HAP-1 (cell line): ENCODE measurements at regions not wholly inside any gene's neighbourhood (a gene's known extent, or its start where the extent isn't known, plus 50 kb on each side); places are given as distances from the start of the nearest gene placed in this dataset.
"Not testable (repeated sequence)": the region's sequence is repeated elsewhere in the genome, so short reads cannot be mapped to it uniquely, and the experiment has no call there.

ENCODE experiments used
- DNase-seq, 2 experiments: peaks; one replicate each; pipeline ENCODE4 v3.0.0-alpha.2; 2016 to 2020; ENCODE audit warnings: low spot score in 2 of 2
- H3K27me3 ChIP-seq: fragments of 250-450 bp; sonication (Bioruptor Pico); 2 replicates; pipeline ENCODE4 v1.5.1; 2020; ENCODE audit warnings: low read depth, mild to moderate bottlenecking, moderate library complexity
- H3K36me3 ChIP-seq: fragments of 250-450 bp; sonication (Bioruptor Pico); replicated peaks from 2 replicates; pipeline ENCODE4 v1.5.1; 2020; ENCODE audit warnings: mild to moderate bottlenecking
- H3K4me1 ChIP-seq: fragments of 250-450 bp; sonication (Bioruptor Pico); 2 replicates; pipeline ENCODE4 v1.5.1; 2020; ENCODE audit warnings: mild to moderate bottlenecking
- H3K4me3 ChIP-seq: fragments of 250-450 bp; sonication (Bioruptor Pico); 2 replicates; pipeline ENCODE4 v1.5.1; 2020; ENCODE audit warnings: mild to moderate bottlenecking, moderate library complexity
- H3K9me3 ChIP-seq: fragments of 250-450 bp; sonication (Bioruptor Pico); 2 replicates; pipeline ENCODE4 v1.5.1; 2020; ENCODE audit warnings: mild to moderate bottlenecking, moderate library complexity
- in situ Hi-C: fragments of 300-500 bp; cut with MboI; formaldehyde crosslinking; loops from 3 replicates; pipeline ENCODE4 v1.14.3; 2020; ENCODE audit warnings: low sequenced_read_pairs, inconsistent platforms, mixed read lengths

DNA sequence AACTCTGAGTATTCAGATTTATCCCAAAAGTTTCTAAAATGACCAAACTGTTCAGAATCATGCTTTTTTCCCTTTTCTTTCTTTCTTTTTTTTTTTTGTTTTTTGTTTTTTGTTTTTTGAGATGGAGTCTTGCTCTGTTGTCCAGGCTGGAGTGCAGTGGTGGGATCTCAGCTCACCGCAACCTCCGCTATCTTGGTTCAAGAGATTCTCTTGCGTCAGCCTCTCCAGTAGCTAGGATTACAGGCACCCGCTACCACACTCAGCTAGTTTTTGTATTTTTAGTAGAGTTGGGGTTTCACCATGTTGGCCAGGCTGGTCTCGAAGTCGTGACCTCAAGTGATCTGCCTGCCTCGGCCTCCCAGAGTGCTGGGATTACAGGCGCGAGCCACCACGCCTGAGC lies 219.2 kb upstream of the ZNF184 start:
- H3K9me3 ChIP-seq, H3K27me3 ChIP-seq, H3K36me3 ChIP-seq, H3K4me1 ChIP-seq, H3K4me3 ChIP-seq, DNase-seq, in situ Hi-C loops: not testable (repeated sequence)

DNA sequence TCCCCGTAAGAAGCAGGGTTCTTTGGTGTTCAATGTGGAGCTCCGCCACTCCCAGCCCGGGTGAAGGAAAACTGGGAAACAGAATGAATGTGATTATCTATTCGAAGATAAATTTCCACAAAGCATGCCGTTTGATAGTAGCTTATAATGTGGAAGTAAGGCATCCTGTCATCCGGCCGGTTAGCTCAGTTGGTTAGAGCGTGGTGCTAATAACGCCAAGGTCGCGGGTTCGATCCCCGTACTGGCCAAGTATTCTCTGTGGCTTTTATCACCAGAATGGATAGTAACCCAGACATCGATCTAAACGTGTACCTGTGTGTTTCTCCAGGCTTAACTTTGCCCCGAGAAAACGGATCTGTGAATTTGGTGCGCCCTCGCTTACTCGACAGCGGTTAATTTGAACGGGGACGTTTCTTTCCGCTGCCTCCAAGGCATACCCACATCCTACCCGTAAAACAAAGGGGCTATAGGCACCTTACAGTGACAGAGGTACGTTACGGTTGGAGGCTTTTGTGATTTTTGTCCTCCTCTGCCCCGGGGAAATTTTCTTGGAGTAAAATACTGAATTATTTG lies 215.2 kb upstream of the ZNF184 start:
- Histone ChIP-seq H3K9me3 (no peaks in the 10 kb centered on the region), H3K36me3 (no peaks in the 10 kb centered on the region), H3K4me3 (peak overlapping the region; percentile 61), H3K4me1 (peaks cover 4% of the 10 kb centered on the region), H3K27me3 (no peaks in the 10 kb centered on the region)
- in situ Hi-C loops = no loop called here
- peak; percentile 86 to 94 for DNase-seq

DNA sequence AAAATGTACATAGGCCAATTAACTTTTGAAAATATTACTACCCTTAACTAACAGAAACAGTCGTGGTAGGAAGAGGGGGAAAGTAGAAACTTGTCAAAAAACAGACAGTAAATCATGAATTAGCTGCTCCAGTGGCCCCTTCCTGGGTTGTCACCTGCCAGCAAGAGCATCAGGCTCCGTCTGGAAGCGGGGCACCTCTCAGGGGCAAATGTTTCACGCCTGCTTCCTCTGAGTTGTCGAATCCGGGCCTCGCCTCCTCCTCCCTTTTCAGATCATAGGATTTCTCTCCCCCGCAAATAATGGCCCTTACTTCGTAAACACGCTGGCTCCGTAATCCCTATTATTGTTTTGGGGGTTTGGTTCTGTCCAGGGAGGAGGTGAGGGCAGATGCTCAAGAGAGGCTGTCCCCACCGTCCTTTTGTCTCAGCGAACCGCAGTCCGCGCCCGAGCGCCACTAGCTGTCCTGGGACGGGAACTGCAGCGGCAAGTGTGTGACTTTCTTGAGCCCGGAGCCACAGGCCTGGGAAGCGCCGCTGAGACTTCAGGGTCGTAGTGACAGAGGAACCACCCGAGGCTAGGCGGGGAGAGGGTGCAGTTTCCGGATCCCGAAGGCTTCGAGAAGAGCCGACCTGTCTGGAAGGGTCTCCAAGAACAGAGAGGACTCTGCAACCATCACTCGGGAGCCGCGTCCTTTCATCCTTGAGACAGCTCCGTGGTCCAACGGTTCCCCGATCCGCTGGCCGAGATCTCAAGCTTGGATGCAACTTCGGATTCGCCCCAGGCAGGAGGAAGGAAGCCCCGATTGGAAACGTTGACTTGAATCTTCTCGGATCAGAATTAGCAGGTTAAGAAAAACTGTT lies 214.5 kb upstream of the ZNF184 start:
- H3K27me3 ChIP-seq = no peaks in the 10 kb centered on the region
- H3K36me3 ChIP-seq = no peaks in the 10 kb centered on the region
- peak; percentile 81 to 91 for DNase-seq
- peak overlapping the region; percentile 61 for H3K4me3 ChIP-seq
- no peaks in the 10 kb centered on the region for H3K9me3 ChIP-seq
- H3K4me1 ChIP-seq = peaks cover 4% of the 10 kb centered on the region
- in situ Hi-C loops = no loop called here

DNA sequence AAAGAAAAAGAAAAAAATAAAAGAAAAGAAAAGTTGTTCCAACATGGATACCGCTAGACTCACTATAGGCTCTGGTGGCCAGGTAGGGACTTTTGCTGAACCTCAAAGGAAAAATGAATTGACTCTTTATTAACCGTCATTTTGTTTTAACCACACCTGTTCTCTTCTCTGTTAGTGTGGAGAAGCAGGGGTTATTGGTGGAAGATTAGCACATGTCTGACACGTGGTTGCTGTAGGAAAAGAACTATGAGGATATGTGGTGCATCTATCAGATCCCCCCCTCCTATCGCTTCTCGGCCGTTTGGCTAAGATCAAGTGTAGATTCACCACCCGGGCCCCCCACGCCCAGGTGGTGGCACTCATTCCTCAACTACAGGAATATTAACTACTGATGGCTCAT lies 212.4 kb upstream of the ZNF184 start:
- DNase-seq = no peak
- H3K4me1 ChIP-seq = peaks cover 4% of the 10 kb centered on the region
- H3K9me3 ChIP-seq = no peaks in the 10 kb centered on the region
- H3K36me3 ChIP-seq = no peaks in the 10 kb centered on the region
- H3K27me3 ChIP-seq = no peaks in the 10 kb centered on the region
- in situ Hi-C loops = no loop called here
- no peak overlapping the region for H3K4me3 ChIP-seq

DNA sequence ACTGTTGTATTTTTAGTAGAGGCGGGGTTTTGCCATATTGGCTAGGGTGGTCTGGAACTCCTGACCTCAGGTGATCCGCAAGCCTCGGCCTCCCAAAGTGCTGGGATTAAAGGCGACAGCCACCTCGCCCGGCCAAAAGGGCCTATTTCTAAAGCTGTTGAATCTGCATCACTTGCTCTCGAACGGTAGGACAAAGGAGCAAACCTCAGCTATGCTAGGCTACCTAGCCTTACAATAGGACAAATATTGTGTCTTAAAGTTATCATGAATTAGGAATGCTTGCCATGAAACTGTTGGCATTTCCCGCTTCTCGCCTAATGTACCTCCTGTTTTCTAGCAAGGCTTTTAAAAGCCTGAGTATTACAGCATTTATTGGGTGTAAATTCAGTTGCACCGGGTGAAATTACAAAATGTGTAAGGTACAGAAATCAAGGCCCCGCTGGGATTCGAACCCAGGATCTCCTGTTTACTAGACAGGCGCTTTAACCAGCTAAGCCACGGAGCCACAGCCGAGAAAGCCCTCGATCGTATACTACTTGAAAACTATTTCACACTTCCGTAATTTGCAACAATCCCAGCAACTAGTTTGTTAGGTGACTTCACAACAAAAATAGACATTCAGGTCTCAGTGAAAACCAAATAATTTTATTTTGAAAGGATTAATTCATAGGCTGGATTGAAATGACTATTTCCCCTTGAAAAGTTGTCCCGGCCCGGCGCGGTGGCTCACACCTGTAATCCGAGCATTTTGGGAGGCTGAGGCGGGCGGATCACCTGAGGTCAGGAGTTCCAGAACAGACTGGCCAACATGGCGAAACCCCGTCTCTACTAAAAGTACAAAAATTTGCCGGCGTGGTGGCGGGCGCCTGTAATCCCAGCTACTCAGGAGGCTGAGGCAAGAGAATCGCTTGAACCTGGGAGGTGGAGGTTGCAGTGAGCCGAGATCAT lies 211.6 kb upstream of the ZNF184 start:
- H3K9me3 ChIP-seq = no peaks in the 10 kb centered on the region
- in situ Hi-C loops = no loop called here
- peaks cover 4% of the 10 kb centered on the region for H3K4me1 ChIP-seq
- peak; percentile 89 to 91 for DNase-seq
- H3K4me3 ChIP-seq = peak overlapping the region; percentile 18; the same call in 1 of the 2 replicates
- no peaks in the 10 kb centered on the region for H3K27me3 ChIP-seq
- H3K36me3 ChIP-seq = no peaks in the 10 kb centered on the region

DNA sequence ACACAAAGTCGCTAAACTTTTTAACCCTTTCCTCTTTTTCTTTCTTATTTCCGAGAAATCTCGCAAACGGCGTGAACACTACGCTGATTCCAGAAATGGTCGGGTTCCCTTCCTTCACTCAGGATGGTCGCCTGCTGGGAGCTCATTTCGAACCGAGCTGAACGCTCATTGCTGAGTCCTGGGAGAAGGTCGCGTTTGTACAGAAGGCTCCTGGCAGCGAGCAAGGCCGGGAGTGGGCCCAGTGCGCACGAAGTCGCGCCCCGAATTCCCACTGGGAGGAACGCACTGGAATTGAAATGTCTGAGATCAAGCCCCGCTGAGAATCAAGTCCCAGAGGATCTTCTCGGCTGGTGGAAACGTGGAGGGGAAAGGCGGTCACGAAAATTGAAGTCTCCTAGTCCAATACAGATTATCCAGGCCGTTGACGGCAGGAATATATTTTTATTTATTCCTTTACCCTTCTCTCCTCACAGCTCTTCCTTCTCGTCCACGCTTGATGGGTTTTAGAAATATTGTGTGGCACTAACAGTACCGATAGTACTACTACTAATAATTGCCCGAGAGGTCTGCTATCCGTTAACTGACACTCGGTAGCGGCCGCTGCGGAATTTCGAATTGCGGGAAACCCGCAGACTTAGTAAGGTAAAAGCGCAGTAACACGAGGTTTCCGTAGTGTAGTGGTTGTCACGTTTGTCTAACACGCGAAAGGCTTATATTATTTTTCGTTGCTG lies 207.2 kb upstream of the ZNF184 start:
- Histone ChIP-seq H3K27me3 (no peaks in the 10 kb centered on the region), H3K4me3 (no peak overlapping the region), H3K36me3 (no peaks in the 10 kb centered on the region), H3K9me3 (no peaks in the 10 kb centered on the region), H3K4me1 (no peaks in the 10 kb centered on the region; the same call in 1 of the 2 replicates)
- DNase-seq = no peak
- in situ Hi-C loops = no loop called here

DNA sequence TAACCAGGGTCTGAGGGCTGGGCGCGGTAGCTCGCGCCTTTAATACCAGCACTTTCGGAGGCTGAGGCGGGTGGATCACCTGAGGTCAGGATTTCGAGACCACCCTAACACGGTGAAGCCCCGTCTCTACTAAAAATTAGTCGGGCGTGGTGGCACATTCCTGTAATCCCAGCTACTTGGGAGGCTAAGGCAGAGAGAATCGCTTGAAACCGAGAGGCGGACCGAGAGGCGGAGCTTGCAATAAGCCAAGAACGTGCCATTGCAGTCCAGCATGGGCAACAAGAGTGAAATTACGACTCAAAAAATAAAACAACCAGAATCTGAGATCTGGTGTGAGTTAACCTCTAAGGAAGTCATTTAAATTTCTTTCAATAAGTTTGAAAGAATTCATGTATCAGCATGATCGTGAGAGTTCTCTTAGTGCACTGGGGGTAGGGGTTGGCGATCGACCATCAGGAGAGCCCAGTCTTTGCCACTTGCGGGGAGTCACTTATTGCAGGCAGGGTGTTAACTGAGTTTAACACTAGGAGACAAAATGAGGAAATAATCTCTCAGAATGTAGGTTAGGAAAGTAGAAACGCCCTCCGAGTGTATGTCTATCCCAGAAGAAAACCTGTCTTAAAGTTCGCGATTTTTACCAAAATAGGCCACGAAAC lies 206.5 kb upstream of the ZNF184 start:
- Histone ChIP-seq H3K27me3 (no peaks in the 10 kb centered on the region), H3K9me3 (no peaks in the 10 kb centered on the region), H3K4me1 (no peaks in the 10 kb centered on the region; the same call in 1 of the 2 replicates), H3K4me3 (no peak overlapping the region), H3K36me3 (no peaks in the 10 kb centered on the region)
- no peak for DNase-seq
- in situ Hi-C loops = no loop called here

DNA sequence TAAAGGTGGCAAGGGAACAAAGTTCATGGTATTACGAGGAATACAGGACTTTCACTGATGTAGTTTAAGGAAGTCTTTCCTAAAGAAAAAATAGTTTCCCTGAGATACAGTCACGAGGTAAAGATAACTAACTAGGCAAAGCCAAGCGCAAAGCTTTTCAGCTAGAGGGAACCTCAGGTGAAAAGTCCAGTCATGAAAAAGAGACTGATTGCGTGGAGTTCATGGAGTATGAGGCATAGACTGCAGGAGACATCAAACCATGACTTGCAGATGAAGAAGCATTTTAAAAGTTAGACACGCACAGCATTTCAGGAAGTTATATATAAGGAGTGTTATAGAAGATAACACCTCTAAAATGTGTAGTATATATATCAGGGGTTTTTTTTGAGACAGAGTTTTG lies 205.6 kb upstream of the ZNF184 start:
- H3K36me3 ChIP-seq = no peaks in the 10 kb centered on the region
- H3K9me3 ChIP-seq = no peaks in the 10 kb centered on the region
- DNase-seq = no peak
- no peak overlapping the region for H3K4me3 ChIP-seq
- no peaks in the 10 kb centered on the region; the same call in 1 of the 2 replicates for H3K4me1 ChIP-seq
- in situ Hi-C loops = no loop called here
- no peaks in the 10 kb centered on the region for H3K27me3 ChIP-seq

DNA sequence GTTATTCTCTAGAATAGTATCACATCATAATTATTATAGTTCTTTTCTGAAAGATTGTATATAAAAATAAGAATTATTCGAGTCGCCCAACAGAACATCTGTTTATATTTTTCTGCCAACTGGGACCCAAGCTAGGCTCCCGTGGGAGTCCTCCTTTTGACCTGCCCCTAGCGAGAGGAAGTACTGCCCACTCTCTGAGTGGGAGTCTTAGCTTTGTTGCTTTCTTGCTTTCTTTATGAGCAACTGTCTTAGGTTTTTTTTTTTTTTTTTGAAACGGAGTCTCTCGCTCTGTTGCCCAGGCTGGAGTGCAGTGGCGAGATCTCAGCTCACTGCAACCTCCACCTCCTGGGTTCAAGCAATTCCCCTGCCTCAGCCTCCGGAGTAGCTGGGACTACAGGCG lies 202.0 kb upstream of the ZNF184 start:
- in situ Hi-C loops = no loop called here
- Histone ChIP-seq H3K27me3 (no peaks in the 10 kb centered on the region), H3K36me3 (no peaks in the 10 kb centered on the region), H3K9me3 (no peaks in the 10 kb centered on the region), H3K4me1 (no peaks in the 10 kb centered on the region), H3K4me3 (no peak overlapping the region)
- DNase-seq = no peak

DNA sequence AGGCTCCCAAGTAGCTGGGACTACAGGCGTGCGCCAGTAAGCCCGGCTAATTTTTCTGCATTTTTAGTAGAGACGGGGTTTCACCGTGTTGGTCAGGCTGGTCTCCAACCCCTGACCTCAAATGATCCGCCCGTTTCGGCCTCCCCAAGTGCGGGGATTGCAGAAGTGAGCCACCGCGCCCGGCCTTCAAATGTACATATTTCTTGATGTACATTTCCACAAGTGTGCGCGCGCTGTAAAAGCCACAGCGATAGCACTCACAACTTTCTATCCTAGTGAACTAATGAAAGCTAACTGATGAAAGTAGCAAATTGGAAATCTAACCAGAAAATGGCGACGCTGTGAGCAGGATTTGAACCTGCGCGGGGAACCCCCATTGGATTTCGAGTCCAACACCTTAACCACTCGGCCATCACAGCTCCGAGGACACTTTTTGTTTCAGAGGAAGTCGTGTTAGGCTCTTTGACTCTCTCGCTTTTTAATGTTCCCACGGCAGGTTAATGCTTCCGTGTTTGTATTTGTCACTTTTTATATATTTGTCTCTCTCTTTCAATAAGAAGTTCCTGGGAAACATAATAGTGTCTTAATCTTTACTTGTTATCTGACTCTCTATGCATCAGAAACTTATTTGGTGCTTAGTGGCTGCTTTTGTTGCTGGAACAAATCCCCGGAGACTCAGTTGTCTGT lies 199.4 kb upstream of the ZNF184 start:
- Histone ChIP-seq H3K27me3 (no peaks in the 10 kb centered on the region), H3K4me1 (no peaks in the 10 kb centered on the region), H3K9me3 (no peaks in the 10 kb centered on the region), H3K4me3 (peak overlapping the region; percentile 24), H3K36me3 (no peaks in the 10 kb centered on the region)
- DNase-seq = peak; percentile 29 to 69
- in situ Hi-C loops = no loop called here

DNA sequence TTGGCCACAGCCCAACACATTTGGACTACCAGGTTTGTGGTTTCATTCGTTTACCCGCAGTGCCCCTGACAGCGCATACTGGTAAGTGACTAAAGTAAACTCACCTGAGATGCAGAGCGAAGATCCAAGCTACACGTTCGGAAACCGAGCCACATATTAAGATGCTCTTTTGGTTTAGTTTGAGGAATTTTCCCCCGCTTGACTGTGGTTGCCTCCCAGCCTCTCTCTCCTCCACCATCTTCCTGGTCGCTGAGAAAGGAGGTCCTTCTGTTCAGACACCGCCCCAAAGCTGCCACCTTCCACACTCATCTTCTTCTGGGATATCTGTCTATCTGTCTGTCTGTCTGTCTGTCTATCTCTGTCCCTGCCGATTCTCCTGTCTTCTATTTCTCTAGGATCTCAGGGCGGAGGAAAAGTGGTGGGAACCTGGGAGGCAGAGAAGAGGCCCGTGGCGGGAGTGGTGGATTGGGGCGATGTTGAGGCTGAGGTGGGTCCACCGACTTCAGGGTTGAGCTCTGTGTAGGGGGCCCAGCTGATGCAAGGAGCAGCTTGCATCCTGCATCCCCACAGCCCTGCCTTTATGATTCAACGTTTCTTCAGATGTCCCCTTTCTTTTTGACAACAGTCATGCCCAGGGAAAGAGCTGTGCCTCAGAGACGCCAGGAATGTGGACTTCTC lies 196.9 kb upstream of the ZNF184 start:
- no peak for DNase-seq
- Histone ChIP-seq H3K27me3 (no peaks in the 10 kb centered on the region), H3K9me3 (no peaks in the 10 kb centered on the region), H3K4me1 (no peaks in the 10 kb centered on the region), H3K4me3 (no peak overlapping the region), H3K36me3 (no peaks in the 10 kb centered on the region)
- in situ Hi-C loops = no loop called here

DNA sequence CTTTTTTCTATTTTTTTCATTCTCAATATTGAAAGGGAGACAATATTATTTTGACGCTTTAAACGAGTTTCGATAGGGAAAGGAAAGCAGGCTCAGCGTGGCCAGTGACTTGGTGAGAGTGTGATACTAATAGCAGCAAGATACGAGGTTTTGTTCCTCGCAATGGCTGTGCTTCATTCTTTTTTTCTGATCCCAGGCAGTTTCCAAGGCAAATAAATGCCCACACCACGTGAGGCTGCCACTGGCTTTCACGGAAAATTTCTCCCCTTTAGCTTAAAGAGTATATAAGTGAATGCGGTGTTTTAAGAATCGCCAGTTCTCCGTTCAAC lies 196.4 kb upstream of the ZNF184 start:
- no peaks in the 10 kb centered on the region for H3K27me3 ChIP-seq

More for the DNA sequence above, 196.4 kb upstream of the ZNF184 start:
- no peak for DNase-seq
- H3K4me1 ChIP-seq = no peaks in the 10 kb centered on the region
- H3K9me3 ChIP-seq = no peaks in the 10 kb centered on the region
- no peaks in the 10 kb centered on the region for H3K36me3 ChIP-seq
- peak overlapping the region; percentile 16; the same call in 1 of the 2 replicates for H3K4me3 ChIP-seq
- in situ Hi-C loops = no loop called here
